ENCODE measurements at regions not wholly inside any gene's neighbourhood (a gene's known extent, or its start where the extent isn't known, plus 50 kb on each side); places are given as distances from the start of the nearest gene placed in this dataset.
"Not testable (repeated sequence)": the region's sequence is repeated elsewhere in the genome, so short reads cannot be mapped to it uniquely, and the experiment has no call there.

DNA sequence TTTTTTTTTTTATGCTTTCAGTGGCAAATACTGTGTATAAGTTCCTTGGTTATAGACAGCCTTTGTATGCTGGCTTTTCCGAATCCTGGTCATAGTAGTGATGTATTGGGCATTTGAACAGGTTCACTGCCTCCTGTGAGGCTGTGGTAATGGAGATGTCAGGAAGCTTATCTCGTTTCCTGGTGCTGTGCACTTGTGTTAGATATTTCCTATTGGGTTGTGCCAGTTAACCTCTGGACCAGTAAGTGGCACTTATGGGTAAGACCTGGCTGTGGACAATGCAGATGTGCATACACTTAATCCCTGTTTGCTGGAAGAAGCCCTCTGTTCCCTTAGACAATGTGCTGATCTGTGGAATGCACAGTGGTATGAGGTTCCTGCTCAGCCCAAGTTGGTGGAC, 135.4 kb upstream of the KITLG start:
- Histone ChIP-seq H3K27ac (no peak overlapping the region), H3K36me3 (no peaks in the 10 kb centered on the region), H3K4me3 (no peak overlapping the region), H3K9me3 (no peaks in the 10 kb centered on the region), H3K4me1 (no peaks in the 10 kb centered on the region), H3K27me3 (no peaks in the 10 kb centered on the region)
- TF ChIP-seq, protein P1, sequence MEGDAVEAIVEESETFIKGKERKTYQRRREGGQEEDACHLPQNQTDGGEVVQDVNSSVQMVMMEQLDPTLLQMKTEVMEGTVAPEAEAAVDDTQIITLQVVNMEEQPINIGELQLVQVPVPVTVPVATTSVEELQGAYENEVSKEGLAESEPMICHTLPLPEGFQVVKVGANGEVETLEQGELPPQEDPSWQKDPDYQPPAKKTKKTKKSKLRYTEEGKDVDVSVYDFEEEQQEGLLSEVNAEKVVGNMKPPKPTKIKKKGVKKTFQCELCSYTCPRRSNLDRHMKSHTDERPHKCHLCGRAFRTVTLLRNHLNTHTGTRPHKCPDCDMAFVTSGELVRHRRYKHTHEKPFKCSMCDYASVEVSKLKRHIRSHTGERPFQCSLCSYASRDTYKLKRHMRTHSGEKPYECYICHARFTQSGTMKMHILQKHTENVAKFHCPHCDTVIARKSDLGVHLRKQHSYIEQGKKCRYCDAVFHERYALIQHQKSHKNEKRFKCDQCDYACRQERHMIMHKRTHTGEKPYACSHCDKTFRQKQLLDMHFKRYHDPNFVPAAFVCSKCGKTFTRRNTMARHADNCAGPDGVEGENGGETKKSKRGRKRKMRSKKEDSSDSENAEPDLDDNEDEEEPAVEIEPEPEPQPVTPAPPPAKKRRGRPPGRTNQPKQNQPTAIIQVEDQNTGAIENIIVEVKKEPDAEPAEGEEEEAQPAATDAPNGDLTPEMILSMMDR (IDR thresholded peaks at IDR 0.05 in 4 of 5, conservative IDR thresholded peaks at IDR 0.05 in 1 of 5): no peak
- TF ChIP-seq POLR2A (IDR thresholded peaks at IDR 0.05): no peak
- no peak for ATAC-seq
- no peak for DNase-seq
- in situ Hi-C loops (cut with MboI; ENCODE audit: low sequenced_read_pairs in 4 of 4): no loop called here
- intact Hi-C loops (cut with DNase I; ENCODE audit: low total_unique reads): no loop called here

DNA sequence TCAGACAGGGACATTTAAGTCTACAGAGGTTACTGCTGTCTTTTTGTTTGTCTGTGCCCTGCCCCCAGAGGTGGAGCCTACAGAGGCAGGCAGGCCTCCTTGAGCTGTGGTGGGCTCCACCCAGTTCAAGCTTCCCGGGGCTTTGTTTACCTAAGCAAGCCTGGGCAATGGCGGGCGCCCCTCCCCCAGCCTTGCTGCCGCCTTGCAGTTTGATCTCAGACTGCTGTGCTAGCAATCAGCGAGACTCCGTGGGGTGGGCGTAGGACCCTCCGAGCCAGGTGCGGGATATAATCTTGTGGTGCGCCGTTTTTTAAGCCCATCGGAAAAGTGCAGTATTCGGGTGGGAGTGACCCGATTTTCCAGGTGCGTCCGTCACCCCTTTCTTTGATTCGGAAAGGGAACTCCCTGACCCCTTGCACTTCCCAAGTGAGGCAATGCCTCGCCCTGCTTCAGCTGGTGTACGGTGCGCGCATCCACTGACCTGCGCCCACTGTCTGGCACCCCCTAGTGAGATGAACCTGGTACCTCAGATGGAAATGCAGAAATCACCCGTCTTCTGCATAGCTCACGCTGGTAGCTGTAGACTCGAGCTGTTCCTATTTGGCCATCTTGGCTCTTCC, 134.1 kb upstream of the KITLG start:
- not testable (repeated sequence) for ATAC-seq

GRCh38 chr12:88707800-88708199, 127.5 kb upstream of the KITLG start:
- H3K4me3 ChIP-seq: no peak overlapping the region
- no peaks in the 10 kb centered on the region for H3K27me3 ChIP-seq
- in situ Hi-C loops (cut with MboI; ENCODE audit: low sequenced_read_pairs in 4 of 4) (no loop called here), intact Hi-C loops (cut with DNase I; ENCODE audit: low total_unique reads) (no loop called here)
- no peaks in the 10 kb centered on the region for H3K36me3 ChIP-seq
- ATAC-seq: no peak
- no peak for DNase-seq
- H3K27ac ChIP-seq: no peak overlapping the region
- H3K9me3 ChIP-seq: no peaks in the 10 kb centered on the region
- H3K4me1 ChIP-seq: no peaks in the 10 kb centered on the region
- TF ChIP-seq, protein P1 (IDR thresholded peaks at IDR 0.05 in 4 of 5, conservative IDR thresholded peaks at IDR 0.05 in 1 of 5): no peak
- no peak for TF ChIP-seq POLR2A (IDR thresholded peaks at IDR 0.05)

More for the DNA sequence above, 134.1 kb upstream of the KITLG start:
- H3K4me3 ChIP-seq; H3K9me3 ChIP-seq; H3K27ac ChIP-seq; H3K27me3 ChIP-seq; intact Hi-C loops (cut with DNase I; ENCODE audit: low total_unique reads); H3K36me3 ChIP-seq; H3K4me1 ChIP-seq; in situ Hi-C loops (cut with MboI; ENCODE audit: low sequenced_read_pairs in 4 of 4); DNase-seq: not testable (repeated sequence)

DNA sequence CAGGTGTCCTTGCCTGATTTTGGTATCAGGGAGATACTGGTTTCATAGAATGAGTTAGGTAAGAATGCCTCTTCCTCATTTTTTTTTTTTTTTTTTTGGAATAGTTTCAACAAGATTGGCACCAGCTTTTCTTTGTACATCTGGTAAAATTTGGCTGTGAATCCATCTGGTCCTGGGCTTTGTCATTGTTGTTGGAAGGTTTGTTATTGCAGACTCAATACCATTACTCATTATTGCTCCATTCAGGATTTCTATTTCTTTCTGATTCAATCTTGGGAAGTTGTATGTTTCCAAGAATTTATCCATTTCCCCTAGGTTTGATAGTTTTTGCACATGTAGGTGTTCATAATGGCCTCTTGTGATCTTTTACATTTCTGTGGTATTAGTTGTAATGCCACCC, 126.0 kb upstream of the KITLG start:
- in situ Hi-C loops (cut with MboI; ENCODE audit: low sequenced_read_pairs in 4 of 4) (no loop called here), intact Hi-C loops (cut with DNase I; ENCODE audit: low total_unique reads) (no loop called here)
- DNase-seq (no peak), ATAC-seq (no peak)
- H3K4me1 ChIP-seq: no peaks in the 10 kb centered on the region
- no peaks in the 10 kb centered on the region for H3K27me3 ChIP-seq
- H3K9me3 ChIP-seq: no peaks in the 10 kb centered on the region
- no peak for TF ChIP-seq POLR2A (IDR thresholded peaks at IDR 0.05)
- TF ChIP-seq, protein P1 (IDR thresholded peaks at IDR 0.05 in 4 of 5, conservative IDR thresholded peaks at IDR 0.05 in 1 of 5): no peak
- H3K4me3 ChIP-seq: no peak overlapping the region
- no peaks in the 10 kb centered on the region for H3K36me3 ChIP-seq
- no peak overlapping the region for H3K27ac ChIP-seq

DNA sequence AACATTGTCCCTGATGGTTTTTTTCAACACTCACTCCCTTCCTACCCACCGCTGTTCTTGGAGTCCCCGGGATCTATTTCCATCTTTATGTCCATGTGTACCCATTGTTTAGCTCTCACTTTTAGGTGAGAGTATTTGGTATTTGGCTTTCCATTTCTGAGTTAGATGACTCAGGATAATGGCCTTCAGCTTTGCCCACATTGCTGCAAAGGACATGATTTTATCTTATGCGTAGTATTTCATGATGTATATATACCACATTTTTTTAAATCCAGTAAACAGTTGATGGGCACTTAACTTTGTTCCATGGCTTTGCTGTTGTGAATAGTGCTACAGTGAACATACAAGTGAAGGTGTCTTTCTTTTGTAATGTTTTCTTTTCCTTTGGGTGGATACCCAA, 123.5 kb upstream of the KITLG start:
- no peak for ATAC-seq
- DNase-seq: no peak
- in situ Hi-C loops (cut with MboI; ENCODE audit: low sequenced_read_pairs in 4 of 4) (no loop called here), intact Hi-C loops (cut with DNase I; ENCODE audit: low total_unique reads) (no loop called here)
- TF ChIP-seq, protein P1 (IDR thresholded peaks at IDR 0.05 in 4 of 5, conservative IDR thresholded peaks at IDR 0.05 in 1 of 5): no peak
- no peaks in the 10 kb centered on the region for H3K9me3 ChIP-seq
- H3K4me1 ChIP-seq: no peaks in the 10 kb centered on the region
- no peaks in the 10 kb centered on the region for H3K27me3 ChIP-seq
- H3K36me3 ChIP-seq: no peaks in the 10 kb centered on the region
- no peak overlapping the region for H3K4me3 ChIP-seq
- H3K27ac ChIP-seq: no peak overlapping the region
